ENCODE measurements at regions not wholly inside any gene's neighbourhood (a gene's known extent, or its start where the extent isn't known, plus 50 kb on each side); places are given as distances from the start of the nearest gene placed in this dataset.

- Histone ChIP-seq H3K36me3 (no peaks in the 10 kb centered on the region), H3K4me1 (no peaks in the 10 kb centered on the region), H3K27me3 (no peaks in the 10 kb centered on the region), H3K27ac (no peak overlapping the region), H3K9me3 (no peaks in the 10 kb centered on the region), H3K4me3 (no peak overlapping the region)
- intact Hi-C loops (cut with DNase I; ENCODE audit: low total_unique reads) (no loop called here), in situ Hi-C loops (cut with MboI; ENCODE audit: low pct_ligation_motif_present in 1 of 4, low pct_unique_long_range_greater_than_20kb in 1 of 4, low sequenced_read_pairs in 3 of 4) (no loop called here)
- TF ChIP-seq POLR2A (IDR thresholded peaks at IDR 0.05): no peak
- no peak for TF ChIP-seq CTCF (IDR thresholded peaks at IDR 0.05)
- no peak for TF ChIP-seq EP300 (IDR thresholded peaks at IDR 0.05; ENCODE audit: low read depth)
- no peak for TF ChIP-seq POLR2AphosphoS5 (IDR thresholded peaks at IDR 0.05)
- 86% methylated on average over 22 of the region's 22 CpGs; no CpG with 5 or more reads in 1 of the 2 donors for WGBS, 2 donors (ENCODE audit: low coverage in 1 of 2)
- DNase-seq: no peak
These were observed 73.3 kb upstream of the OTOS start for GRCh38 chr2:240213476-240214421.

GRCh38 chr2:240214790-240215675 is 74.6 kb upstream of the OTOS start:
- Histone ChIP-seq H3K4me1 (no peaks in the 10 kb centered on the region), H3K27ac (no peak overlapping the region), H3K9me3 (no peaks in the 10 kb centered on the region), H3K36me3 (no peaks in the 10 kb centered on the region), H3K27me3 (no peaks in the 10 kb centered on the region), H3K4me3 (no peak overlapping the region)
- TF ChIP-seq POLR2A (IDR thresholded peaks at IDR 0.05): no peak
- no peak for TF ChIP-seq POLR2AphosphoS5 (IDR thresholded peaks at IDR 0.05)
- TF ChIP-seq CTCF (IDR thresholded peaks at IDR 0.05): no peak
- TF ChIP-seq EP300 (IDR thresholded peaks at IDR 0.05; ENCODE audit: low read depth): no peak
- 91% methylated on average over 25 of the region's 25 CpGs; no CpG with 5 or more reads in 1 of the 2 donors for WGBS, 2 donors (ENCODE audit: low coverage in 1 of 2)
- DNase-seq: no peak
- in situ Hi-C loops (cut with MboI; ENCODE audit: low pct_ligation_motif_present in 1 of 4, low pct_unique_long_range_greater_than_20kb in 1 of 4, low sequenced_read_pairs in 3 of 4) (no loop called here), intact Hi-C loops (cut with DNase I; ENCODE audit: low total_unique reads) (no loop called here)

GRCh38 chr2:240215676-240216051 is 75.2 kb upstream of the OTOS start:
- 77% methylated on average over 8 of the region's 8 CpGs; no CpG with 5 or more reads in 1 of the 2 donors for WGBS, 2 donors (ENCODE audit: low coverage in 1 of 2)
- Histone ChIP-seq H3K4me1 (no peaks in the 10 kb centered on the region), H3K9me3 (no peaks in the 10 kb centered on the region), H3K36me3 (no peaks in the 10 kb centered on the region), H3K27ac (no peak overlapping the region), H3K27me3 (no peaks in the 10 kb centered on the region), H3K4me3 (no peak overlapping the region)
- DNase-seq: no peak
- TF ChIP-seq POLR2AphosphoS5 (IDR thresholded peaks at IDR 0.05): no peak
- no peak for TF ChIP-seq CTCF (IDR thresholded peaks at IDR 0.05)
- no peak for TF ChIP-seq EP300 (IDR thresholded peaks at IDR 0.05; ENCODE audit: low read depth)
- no peak for TF ChIP-seq POLR2A (IDR thresholded peaks at IDR 0.05)
- intact Hi-C loops (cut with DNase I; ENCODE audit: low total_unique reads) (no loop called here), in situ Hi-C loops (cut with MboI; ENCODE audit: low pct_ligation_motif_present in 1 of 4, low pct_unique_long_range_greater_than_20kb in 1 of 4, low sequenced_read_pairs in 3 of 4) (no loop called here)

- H3K27ac ChIP-seq: no peak overlapping the region
- WGBS, 2 donors (ENCODE audit: low coverage in 1 of 2): 75 to 86% methylated on average over 4 to 8 of the region's 8 CpGs
- in situ Hi-C loops (cut with MboI; ENCODE audit: low pct_ligation_motif_present in 1 of 4, low pct_unique_long_range_greater_than_20kb in 1 of 4, low sequenced_read_pairs in 3 of 4): no loop called here
- H3K4me1 ChIP-seq: no peaks in the 10 kb centered on the region
- DNase-seq: no peak
- intact Hi-C loops (cut with DNase I; ENCODE audit: low total_unique reads): no loop called here
- no peaks in the 10 kb centered on the region for H3K9me3 ChIP-seq
- H3K27me3 ChIP-seq: no peaks in the 10 kb centered on the region
- no peaks in the 10 kb centered on the region for H3K36me3 ChIP-seq
- TF ChIP-seq CTCF (IDR thresholded peaks at IDR 0.05): no peak
- no peak for TF ChIP-seq POLR2AphosphoS5 (IDR thresholded peaks at IDR 0.05)
- no peak overlapping the region for H3K4me3 ChIP-seq
These were observed 75.7 kb upstream of the OTOS start for GRCh38 chr2:240216167-240216566.
